NCI-H2171 (cell line): ENCODE measurements at regions not wholly inside any gene's neighbourhood (a gene's known extent, or its start where the extent isn't known, plus 50 kb on each side); places are given as distances from the start of the nearest gene placed in this dataset.
"Not testable (repeated sequence)": the region's sequence is repeated elsewhere in the genome, so short reads cannot be mapped to it uniquely, and the experiment has no call there.

ENCODE experiments used
- DNase-seq: peaks from one replicate; lab custom pipeline; 2025; lab: John Stamatoyannopoulos, UW

DNA sequence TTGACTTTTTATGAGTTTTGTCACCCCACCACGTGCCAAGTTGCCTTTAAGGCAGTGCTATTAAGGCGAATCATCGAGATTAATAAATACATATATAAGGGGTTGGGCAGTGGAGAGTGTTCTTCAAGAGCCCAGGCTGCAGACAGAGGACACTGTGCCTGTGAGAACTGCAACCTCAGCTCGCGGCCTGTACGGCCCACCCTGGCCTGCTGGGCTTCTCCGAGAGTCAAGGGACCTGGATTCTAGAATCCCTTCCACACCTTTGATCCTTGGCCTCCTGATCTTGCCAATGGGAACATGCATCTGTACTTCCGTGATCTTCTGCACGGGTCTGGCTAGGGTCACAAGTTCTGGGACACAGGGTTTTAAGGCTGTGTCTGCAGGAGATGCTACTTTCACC is 54.5 kb downstream of the IRX5 start:
- DNase-seq: no peak

DNA sequence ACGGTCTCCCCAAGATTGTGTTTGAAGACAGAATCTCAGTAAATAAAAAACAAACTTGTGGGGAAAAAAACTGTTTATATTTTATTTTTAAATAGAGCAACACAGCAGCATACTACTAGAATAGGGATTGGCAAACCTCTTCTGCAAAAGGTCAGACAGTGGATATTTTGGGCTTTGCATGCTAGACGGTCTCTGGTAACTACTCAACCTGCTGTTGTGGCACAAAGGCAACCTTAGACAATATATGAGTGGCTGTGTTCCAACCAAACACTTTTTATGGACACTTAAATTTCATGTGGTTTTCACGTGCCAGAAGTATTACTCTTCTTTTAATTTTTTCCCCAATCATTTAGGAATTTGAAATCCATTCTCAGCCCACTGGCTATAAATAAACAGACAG is 55.0 kb downstream of the IRX5 start:
- DNase-seq: no peak

DNA sequence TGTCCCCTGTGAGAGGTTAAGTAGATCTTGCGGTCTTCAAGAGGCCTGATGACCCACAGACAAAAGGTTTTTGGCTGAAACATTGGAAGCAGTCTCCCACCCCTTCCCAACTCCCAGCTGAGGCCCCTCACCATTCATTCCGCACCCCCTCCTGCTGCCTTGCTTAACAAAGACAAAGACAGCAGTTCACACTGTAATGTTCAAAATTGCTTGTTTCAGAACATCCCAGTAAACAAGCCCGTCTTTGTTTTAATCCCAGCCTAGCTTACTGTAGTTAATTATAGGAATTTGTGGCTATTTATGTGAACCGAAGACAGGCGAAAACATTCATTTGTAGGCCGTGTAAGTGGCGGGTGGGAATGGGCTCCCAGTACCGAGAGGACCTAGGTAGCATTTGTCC is 55.7 kb downstream of the IRX5 start:
- DNase-seq: no peak

DNA sequence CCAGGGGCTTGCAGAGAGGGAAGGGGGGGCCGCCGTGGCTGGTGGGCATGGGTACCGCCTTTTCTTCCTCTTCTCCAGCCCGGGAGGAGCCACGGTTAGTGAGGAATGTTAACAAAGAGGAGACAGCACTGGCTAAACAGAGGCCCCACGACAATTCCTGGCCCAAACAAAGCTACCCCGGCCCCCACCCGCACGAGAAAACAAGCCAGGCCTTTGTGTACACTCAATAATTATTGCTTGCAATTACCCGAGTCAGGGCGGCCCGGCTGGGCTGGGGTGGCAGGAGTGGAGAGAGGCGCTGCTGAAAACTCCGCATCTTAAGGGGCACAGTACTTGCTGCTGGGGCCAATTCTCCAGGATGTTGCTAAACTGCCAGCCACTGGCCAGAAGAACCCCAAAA is 56.4 kb downstream of the IRX5 start:
- no peak for DNase-seq

DNA sequence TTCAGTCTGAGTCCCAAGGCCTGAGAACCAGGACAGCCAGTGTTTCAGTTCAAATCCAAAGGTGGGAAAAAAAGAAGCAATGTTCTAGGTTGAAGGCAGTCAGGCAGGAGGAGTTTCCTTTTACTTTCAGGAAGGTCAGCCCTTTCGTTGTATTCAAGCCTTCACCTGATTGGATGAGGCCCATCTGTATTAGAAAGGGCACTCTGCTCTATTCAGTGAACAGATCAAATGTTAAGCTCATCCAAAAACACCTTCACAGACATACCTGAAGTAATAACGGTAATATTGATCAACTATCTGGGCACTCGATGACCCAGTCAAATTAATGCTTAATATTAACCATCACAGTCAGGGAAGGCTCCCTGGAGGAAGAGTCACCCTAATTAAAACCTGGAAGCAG is 60.9 kb downstream of the IRX5 start:
- DNase-seq: no peak

DNA sequence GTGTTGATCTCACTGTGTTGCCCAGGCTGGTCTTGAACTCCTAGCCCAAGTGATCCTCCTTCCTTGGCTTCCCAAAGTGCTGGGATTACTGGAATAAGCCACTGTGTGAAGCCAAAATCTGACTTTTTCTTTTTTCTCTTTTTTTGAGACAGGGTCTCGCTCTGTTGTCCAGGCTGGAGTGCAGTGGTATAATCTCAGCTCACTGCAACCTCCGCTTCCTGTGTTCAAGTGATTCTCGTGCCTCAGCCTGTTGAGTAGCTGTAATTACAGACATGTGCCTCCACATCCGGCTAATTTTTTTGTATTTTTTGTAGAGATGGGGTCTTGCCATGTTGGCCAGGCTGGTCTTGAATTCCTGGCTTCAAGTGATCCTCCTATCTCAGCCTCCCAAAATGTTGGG is 61.3 kb downstream of the IRX5 start:
- DNase-seq: not testable (repeated sequence)

DNA sequence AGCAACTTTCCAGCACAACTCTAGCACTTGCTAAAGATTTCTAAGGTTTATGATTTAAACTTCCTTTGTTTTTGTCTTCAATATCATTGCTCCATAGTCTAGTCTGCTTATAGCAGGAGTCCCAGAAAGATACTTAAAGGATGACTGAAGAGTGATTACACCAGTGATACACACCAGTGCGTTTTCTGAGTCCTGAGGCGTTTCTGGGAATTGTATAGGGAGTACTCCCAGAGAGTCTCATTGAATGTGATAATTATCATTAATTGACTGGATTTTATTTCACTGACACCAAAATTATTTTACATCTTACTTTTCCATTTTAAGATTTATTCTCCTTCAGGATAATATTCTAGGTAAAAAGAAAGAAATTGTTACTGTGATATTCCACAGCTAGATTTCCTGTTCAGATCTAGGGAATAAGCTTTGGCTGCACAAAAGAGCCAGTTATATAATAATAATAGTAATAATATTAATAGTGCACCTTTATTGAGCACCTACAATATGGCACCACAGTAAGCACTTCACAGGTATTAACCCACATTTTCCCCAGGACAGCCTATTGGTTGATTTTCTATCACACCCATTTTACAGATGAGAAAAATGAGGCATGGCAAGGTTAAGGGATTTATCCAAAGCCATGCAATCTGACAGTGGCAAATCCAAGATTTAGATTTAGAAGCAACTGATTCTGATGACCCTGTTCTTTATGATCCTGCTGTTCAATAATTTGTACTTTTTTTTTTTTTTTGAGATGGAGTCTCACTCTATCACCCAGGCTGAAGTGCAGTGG is 62.6 kb downstream of the IRX5 start:
- DNase-seq: no peak

DNA sequence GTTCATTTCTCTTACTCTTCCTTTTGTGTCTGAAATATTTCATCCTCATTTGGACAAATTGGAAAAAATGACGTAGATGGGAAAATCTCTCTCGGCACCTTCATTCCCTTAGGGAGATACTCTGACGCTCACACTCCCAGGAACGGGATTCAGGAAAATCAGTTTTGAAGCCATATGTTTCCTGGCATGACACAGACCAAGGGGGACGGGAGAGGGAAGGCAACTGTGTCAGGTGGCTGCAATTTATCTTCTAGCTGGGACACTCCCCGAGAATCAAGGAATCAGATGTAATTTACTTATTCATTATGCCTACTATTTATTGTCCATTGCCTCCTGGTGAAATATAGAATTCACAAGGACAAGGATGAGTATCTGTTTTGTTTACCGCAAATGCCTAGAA is 65.5 kb downstream of the IRX5 start:
- no peak for DNase-seq

DNA sequence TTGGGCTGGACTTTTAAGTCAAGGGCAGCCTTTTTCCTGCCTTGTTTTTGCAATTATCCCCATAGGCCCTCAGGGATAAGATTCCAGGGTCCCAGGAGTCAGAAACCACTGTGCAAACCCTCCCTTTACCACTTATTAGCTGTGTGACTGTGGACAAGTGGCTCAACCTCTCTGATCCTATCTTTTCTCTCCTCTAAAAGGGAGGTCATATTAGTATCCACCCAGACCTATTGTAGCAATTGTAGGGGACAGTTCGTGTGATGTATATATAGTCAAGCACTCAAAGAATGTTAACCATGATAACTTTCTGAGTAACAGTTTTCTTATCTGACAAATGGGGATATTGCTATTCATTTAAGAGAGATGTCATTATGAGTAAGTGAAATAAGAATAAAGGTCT is 68.2 kb downstream of the IRX5 start:
- DNase-seq: no peak

DNA sequence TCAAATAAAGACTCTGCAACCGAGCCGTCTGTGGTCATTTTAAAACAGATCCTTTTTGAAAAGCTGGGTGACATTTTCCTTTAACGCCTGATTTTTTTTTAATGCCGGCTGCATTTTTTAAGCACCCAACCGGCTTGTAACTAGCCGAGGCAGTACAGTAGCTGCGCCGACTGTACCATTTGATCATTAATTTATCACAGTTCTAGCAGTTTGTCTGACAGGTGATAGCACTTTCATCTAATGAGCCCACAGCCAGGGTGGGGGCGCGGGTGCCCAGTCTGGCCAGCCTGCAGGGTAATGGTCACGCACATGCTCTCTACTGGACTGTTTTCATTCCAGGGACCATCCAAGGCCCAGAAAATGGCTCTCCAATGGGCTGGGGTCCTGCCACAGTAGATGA is 68.8 kb downstream of the IRX5 start:
- no peak for DNase-seq

DNA sequence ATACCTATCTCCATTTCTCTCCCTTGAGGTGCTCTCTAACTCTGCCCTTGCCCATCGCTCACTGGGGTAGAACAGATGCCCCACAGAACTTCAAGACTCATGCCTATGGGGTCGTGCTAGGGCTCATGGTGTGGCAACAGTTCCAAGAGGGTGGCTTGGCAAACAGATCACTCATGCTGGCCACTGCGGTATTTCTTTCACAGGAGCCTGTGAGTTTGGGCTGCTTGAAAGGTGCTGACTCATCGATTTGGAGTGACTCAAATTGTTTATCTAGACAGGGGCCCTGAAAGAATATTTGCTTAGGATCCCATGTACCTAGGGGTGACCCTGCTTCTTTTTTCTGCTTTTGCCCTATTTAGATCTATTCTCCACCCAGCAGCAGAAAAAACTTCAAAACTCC is 69.9 kb downstream of the IRX5 start:
- DNase-seq: no peak

DNA sequence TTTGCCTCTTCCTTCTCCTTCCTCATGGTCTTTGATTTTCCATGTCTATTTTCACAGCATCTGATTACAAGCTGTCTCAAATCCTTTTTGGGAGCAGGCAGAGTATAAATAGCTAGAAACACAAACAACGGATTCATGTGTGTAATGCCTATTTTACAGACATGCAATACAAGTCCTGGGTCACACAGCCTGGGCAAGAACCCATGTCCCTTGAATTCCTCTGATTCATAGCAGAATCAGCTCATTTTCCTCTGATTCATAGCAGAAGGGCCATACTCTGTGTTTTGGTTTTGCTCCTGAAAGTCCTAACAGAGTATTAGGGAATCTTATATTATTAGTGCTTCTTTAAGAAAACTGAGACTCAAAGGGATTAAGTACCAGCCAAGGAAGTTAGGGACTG is 71.3 kb downstream of the IRX5 start:
- no peak for DNase-seq

DNA sequence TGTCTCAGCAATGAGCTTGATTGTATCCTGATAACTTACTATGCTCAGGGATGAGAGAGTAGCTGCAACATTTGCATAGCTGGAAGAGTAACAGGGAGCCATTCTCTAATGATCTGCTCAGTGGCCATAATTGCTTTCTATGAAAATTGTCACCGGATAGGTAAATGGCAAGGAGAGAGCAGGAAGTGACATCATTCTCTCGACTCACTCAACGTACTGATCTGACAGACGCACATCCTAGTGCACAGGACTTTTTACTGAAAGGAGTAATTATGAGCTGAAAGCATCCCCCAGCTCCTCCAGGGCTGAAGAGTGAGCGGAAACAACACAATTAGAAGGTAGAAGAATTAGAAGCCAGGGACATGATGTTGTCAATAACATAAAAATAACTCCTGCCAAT is 71.8 kb downstream of the IRX5 start:
- DNase-seq: no peak

DNA sequence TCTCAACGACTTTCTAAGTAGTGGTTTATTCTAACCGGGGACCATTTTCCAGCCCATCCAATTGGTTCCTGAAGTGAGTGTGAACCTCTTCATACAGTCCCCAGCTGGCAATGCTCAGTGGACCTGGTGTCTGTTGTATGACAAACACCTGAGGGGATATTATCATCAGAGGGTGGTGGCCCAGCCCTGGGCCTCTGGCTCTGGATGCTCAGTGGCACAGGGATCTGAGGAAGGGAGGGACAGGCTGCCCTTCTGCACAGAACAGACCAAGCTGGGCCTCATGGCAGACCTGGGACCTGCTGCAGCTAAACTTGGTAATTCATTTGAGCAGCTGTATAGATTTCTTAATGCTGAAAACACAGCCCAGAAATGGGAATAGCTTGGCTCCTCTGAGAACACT is 72.6 kb downstream of the IRX5 start:
- DNase-seq: no peak

DNA sequence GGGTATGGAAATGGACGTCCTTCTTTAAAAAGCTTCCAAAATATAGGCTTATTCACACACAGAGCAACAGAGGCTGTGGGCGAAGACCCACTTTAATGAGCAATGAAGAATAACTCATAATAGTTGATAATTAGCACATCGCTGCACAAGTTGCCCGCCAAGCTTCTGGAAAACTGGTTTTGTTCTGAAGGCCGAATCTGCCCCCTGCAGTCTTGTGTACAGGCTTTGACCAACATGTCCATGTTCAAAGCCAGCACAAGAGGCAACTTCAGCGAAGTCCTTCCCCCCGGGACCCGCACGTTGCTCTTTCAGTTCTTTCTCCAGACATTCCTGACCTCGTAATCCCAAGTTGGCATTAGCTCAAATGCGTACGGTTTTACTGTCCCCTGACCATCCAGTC is 73.3 kb downstream of the IRX5 start:
- DNase-seq: no peak

DNA sequence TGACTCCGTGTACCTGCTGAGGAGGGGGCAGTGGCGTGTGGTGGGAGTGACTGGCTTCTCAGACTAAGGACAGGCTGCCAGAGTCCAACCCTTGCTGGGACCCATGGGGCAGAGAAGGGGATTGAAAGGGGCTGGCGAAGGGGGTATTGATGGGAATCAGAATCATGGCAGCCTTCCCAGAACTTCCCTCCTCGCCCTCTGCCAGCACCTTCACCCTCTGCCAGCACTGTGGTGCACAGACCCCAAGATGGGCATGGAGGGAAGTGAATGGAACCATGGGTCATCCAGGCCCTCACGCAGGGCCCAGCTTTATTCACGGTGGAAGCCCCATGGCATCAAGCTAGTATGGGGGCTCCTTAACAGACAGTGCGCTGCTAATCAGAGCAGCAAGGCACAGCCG is 76.8 kb downstream of the IRX5 start:
- DNase-seq: no peak

DNA sequence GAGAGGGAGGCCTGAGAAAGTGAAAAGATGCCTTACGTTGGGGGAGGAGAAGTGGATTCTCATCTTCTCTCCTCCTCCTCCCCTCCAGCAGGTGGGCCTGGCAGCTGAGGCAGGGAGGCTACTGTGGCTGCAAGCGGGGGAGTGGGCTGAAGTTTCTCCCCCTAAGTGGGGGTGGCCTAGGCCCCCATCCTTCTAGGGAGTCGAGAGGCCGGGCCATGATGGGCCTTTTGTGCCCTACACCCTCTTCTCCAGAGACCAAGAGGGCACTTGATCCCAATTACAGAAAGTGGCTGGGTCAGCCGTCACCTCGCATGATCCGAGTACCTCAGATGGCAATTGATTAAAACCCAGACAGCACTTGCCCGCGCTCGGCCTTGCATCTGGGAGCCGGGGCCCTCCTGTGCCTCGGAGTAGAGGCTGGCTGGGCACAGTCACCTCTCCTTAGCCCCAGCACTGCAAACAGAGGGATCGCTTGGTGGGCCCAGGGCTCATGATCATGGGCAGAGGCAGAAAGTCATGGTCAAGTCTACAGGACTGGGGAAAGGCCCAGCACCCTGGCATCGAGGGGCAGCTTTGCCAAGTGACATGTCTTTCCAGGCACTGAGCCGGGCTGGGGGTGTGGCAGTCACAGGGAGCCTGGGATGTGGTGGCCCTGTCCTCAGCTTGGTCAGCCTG is 78.3 kb downstream of the IRX5 start:
- no peak for DNase-seq

DNA sequence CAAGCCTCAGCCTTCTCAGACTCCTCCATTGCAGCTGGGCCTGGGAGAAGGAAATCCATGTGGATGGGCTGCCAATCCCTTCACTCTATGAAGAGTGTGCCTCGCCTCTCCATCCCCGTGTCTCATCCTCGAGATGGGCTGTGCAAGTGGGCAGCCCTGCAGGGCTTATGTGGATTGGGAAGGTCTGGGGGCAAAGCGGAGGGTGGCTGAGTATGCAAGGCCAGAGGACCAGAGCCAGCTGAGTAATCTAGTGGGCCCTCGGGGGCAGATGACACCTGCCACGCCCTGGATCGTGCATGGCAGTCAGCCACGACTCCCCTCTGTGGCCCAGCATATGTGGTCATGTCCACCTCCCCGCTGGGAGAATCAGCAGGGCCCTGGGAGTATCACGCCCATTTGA is 78.9 kb downstream of the IRX5 start:
- no peak for DNase-seq

DNA sequence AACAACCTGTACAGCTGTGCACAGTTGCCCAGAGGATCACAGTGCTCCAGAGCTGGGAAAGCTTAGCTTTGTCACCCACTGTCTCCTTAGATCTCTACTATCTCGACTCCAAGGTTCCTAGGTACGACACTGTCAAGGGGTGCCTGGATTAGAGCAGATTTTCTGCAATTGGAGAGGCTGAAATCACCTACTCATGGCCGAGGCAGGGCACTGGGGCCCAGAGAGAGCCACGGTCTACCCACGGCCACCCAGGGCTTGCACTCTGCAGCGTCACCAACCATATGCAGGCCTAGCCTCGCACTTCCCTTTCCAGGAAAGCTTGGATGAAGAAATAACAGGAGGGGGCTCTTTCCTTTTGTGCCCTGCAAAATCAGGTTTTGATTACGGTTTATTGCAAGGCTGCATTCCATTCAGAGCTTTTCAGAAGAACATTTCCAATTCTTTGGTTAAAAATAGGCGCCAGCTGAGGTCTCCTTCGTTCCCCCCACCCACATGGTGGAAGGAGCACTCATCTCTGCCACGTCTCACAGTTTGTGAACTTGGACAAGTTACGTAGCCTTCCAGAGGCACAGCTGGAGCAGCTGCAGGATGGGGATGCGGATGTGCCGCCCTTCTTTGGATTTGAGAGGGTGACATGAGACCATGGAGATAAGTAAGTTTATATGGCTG is 80.0 kb downstream of the IRX5 start:
- DNase-seq: no peak

DNA sequence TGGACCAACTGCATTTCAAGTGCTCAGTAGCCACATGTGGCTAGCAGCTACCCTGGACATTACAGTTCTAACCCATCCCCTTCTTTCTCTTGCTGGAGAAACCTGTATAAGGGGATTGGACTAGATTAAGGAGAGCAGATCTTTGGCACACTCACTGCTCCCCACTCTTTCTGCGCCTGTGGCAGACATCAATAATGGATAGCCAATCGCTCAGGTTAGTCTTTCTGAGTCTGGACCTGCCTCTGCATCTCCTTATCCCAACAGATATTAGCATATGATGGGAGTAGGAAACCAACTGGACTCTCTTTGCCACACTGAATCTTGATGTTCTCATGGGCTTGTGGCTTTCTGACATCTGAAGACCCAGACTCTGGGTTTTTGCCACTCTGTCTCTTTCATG is 81.7 kb downstream of the IRX5 start:
- DNase-seq: no peak

DNA sequence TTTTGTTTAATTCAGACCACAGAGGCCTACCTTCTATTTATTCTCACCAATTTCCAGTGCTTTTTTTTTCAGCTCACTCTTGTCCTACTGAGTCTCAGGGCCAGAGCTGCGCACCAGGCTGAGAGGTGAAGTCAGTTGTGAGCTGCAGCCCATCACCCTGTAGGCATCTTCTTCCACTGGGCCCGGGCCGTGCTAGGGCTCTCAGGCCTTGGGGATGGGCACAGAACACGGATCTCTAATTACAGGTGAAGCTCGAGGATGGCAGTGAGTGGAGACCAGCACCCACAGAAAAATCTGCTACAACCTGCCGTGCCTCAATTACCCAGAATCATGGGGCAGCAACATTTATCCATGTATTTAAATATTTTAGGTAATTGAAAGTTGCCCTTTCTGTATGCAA is 82.1 kb downstream of the IRX5 start:
- DNase-seq: no peak

DNA sequence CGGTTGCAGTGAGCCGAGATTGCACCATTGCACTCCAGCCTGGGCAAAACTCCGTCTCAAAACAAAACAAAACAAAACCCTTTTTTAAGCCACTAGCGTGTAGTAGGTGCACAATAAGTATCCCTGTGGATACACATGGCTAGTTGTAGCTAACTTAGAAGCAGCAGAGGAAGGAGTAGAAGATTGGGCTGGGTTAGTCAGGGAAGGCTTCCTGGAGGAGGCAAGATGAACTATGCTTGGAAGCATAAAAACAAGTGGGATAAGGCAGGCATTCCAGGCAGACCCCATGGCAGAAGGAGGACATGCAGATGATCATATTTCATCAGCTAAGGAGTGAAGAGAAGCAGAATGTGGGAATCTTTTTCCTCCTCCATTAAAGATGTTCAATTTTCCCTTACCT is 83.4 kb downstream of the IRX5 start:
- no peak for DNase-seq

DNA sequence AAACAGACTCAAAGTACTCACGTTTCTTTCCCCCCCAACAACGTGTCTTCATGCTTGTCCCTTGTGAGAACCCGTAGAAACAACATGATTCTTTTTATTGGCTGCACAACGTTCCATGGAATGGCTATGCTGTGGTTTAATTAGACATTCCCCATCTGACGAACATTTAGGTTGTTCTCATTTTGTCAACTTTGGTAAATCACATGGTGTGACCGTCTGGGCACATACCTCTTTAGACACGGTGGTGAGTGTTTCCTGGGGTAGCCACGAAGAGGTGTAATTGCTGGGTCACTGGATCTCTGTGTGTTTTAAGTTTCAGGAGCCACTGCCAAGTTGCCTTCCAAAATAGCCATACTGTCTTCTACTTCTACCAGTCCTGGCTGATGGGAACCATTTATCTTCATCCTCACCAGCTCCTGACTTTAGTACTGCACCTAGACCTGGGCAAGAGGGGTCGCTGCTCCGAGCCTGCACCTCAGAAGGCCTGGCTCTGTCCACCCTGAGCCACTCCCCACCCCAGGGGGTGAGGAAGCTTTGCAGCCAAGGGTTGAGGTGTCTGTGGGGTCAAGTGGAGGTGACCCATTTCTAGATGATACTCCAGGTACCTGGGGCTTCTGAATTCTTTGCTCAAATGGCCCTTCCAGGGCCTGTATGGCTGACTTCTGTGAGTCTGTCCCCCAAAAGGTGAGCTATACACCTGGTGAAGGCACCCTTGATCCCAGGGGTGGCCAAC is 84.7 kb downstream of the IRX5 start:
- no peak for DNase-seq
